Kidney (tissue), 13 donors: ENCODE measurements at regions not wholly inside any gene's neighbourhood (a gene's known extent, or its start where the extent isn't known, plus 50 kb on each side); places are given as distances from the start of the nearest gene placed in this dataset.

Experiments
- DNase-seq, 5 donors: peaks; one replicate each; pipeline ENCODE4 v3.0.0-alpha.2; 2013 to 2020
- FAIRE-seq: peaks from 2 replicates; lab custom pipeline; 2012; peaks lifted over from hg19 to GRCh38; lab: Jason Lieb, UNC
- H3K27ac ChIP-seq, 2 donors: one replicate each; pipeline ENCODE4 v1.7.0; 2013; ENCODE audit warnings: low read depth in 2 of 2, low read length in 2 of 2, inconsistent platforms in 1 of 2
- H3K27me3 ChIP-seq: one replicate; pipeline ENCODE4 v1.7.1; 2013; ENCODE audit warnings: low read length, inconsistent platforms; ENCODE audit not compliant: control insufficient read depth, insufficient read depth
- H3K36me3 ChIP-seq, 3 donors: one replicate each; pipeline versions ENCODE4 v1.7.0 to v1.7.1; 2013; ENCODE audit warnings: low read length in 3 of 3, control low read depth in 1 of 3, inconsistent platforms in 1 of 3; ENCODE audit not compliant: insufficient read depth in 3 of 3, control insufficient read depth in 2 of 3
- H3K4me1 ChIP-seq, 3 donors: one replicate each; pipeline versions ENCODE4 v1.7.0 to v1.7.1; 2013; ENCODE audit warnings: low read length in 3 of 3, inconsistent platforms in 1 of 3, low read depth in 1 of 3; ENCODE audit not compliant: control insufficient read depth in 2 of 3, insufficient read depth in 2 of 3
- H3K4me3 ChIP-seq, 3 donors: one replicate each; pipeline versions ENCODE4 v1.7.0 to v1.8.1; 2013; ENCODE audit warnings: low read length in 3 of 3, control low read depth in 1 of 3, inconsistent platforms in 1 of 3
- H3K9ac ChIP-seq, 3 donors: one replicate each; pipeline versions ENCODE4 v1.7.0 to v1.7.1; 2013; ENCODE audit warnings: low read length in 3 of 3, control low read depth in 1 of 3, inconsistent platforms in 1 of 3
- H3K9me3 ChIP-seq, 3 donors: one replicate each; pipeline versions ENCODE4 v1.7.0 to v1.7.1; 2013; ENCODE audit warnings: low read length in 3 of 3, control low read depth in 1 of 3, inconsistent platforms in 1 of 3; ENCODE audit not compliant: control insufficient read depth in 2 of 3, insufficient read depth in 1 of 3
- CTCF ChIP-seq: IDR thresholded peaks from 3 replicates; pipeline ENCODE4 v1.5.1; 2012; ENCODE audit warnings: mild to moderate bottlenecking, moderate library complexity, borderline replicate concordance; ENCODE audit not compliant: insufficient read depth; ENCODE audit errors: extremely low read depth
- intact Hi-C: fragments of 100-400 bp; cut with DNase I; formaldehyde crosslinking; loops from one replicate; pipeline ENCODE4 v1.11.1; 2022
- donor health status: control.
- donor health status: control.
- donor health status: control.
- donor health status: control.
- donor health status: control.
- donor health status: DM: yes; HTN: yes; CAD: no.
- donor health status: Normal renal cell carcinoma (clear cell type).

GRCh38 chr10:28471652-28472050 is 61.3 kb upstream of the WAC start:
- FAIRE-seq (no peak), DNase-seq (no peak)
- intact Hi-C loops: no loop called here
- Histone ChIP-seq H3K4me3 (no peak overlapping the region), H3K9me3 (no peaks in the 10 kb centered on the region), H3K27ac (no peak overlapping the region), H3K4me1 (no peaks in the 10 kb centered on the region), H3K9ac (no peak overlapping the region), H3K36me3 (no peaks in the 10 kb centered on the region), H3K27me3 (no peaks in the 10 kb centered on the region)
- TF ChIP-seq CTCF: no peak

GRCh38 chr10:28478646-28479045 is 54.3 kb upstream of the WAC start:
- no peaks in the 10 kb centered on the region for H3K4me1 ChIP-seq
- no peak for FAIRE-seq
- no peak for DNase-seq
- no peak overlapping the region for H3K4me3 ChIP-seq
- H3K36me3 ChIP-seq: no peaks in the 10 kb centered on the region
- H3K9me3 ChIP-seq: no peaks in the 10 kb centered on the region
- no peak overlapping the region for H3K9ac ChIP-seq
- no peak overlapping the region for H3K27ac ChIP-seq
- no peak for TF ChIP-seq CTCF
- H3K27me3 ChIP-seq: no peaks in the 10 kb centered on the region
- intact Hi-C loops: no loop called here

GRCh38 chr10:28479425-28479865 is 53.5 kb upstream of the WAC start:
- Histone ChIP-seq H3K36me3 (no peaks in the 10 kb centered on the region), H3K9me3 (no peaks in the 10 kb centered on the region), H3K4me1 (no peaks in the 10 kb centered on the region), H3K9ac (no peak overlapping the region), H3K4me3 (no peak overlapping the region), H3K27ac (no peak overlapping the region), H3K27me3 (no peaks in the 10 kb centered on the region)
- TF ChIP-seq CTCF: no peak
- FAIRE-seq: no peak
- peak in 3 of 5 donors; percentile 25 to 74 (median 32) for DNase-seq
- intact Hi-C loops: no loop called here
